ENCODE measurements at regions not wholly inside any gene's neighbourhood (a gene's known extent, or its start where the extent isn't known, plus 50 kb on each side); places are given as distances from the start of the nearest gene placed in this dataset.

GRCh38 chr4:10783351-10783750 is 98.8 kb upstream of the CLNK start:
- in situ Hi-C loops (cut with MboI) (no loop called here), intact Hi-C loops (cut with micrococcal nuclease) (no loop called here)
- no peaks in the 10 kb centered on the region for H3K9me1 ChIP-seq (ENCODE audit: control insufficient read depth, insufficient read depth, low read length)
- H3K4me3 ChIP-seq, result no peak overlapping the region
- H2AFZ ChIP-seq (ENCODE audit: low read depth, low read length), result no peak overlapping the region
- ATAC-seq, result no peak
- H3K4me2 ChIP-seq (ENCODE audit: insufficient read depth, low read length), result no peak overlapping the region
- 0% methylated on average over 3 of the region's 3 CpGs for WGBS (ENCODE audit: insufficient coverage, low coverage, missing lambda C conversion rate)
- no peak overlapping the region for H3K27ac ChIP-seq (ENCODE audit: extremely low read depth, low read depth, low read length)
- no TSS peak for BruUV-seq (replicated peaks)
- ChIA-PET POLR2A (no interaction called here), CTCF (ENCODE audit: low intra/inter-chr PET ratio) (no interaction called here)
- H4K20me1 ChIP-seq (replicated peaks; ENCODE audit: control insufficient read depth, insufficient read depth, low read length), result no peaks in the 10 kb centered on the region
- DNase-seq (ENCODE audit: extremely low read depth in 1 of 4, low spot score in 3 of 4), result no peak
- TF ChIP-seq LEF1 (IDR thresholded peaks at IDR 0.05), result no peak
- TF ChIP-seq CSDE1 (IDR thresholded peaks at IDR 0.05), result no peak
- TF ChIP-seq, protein P1, sequence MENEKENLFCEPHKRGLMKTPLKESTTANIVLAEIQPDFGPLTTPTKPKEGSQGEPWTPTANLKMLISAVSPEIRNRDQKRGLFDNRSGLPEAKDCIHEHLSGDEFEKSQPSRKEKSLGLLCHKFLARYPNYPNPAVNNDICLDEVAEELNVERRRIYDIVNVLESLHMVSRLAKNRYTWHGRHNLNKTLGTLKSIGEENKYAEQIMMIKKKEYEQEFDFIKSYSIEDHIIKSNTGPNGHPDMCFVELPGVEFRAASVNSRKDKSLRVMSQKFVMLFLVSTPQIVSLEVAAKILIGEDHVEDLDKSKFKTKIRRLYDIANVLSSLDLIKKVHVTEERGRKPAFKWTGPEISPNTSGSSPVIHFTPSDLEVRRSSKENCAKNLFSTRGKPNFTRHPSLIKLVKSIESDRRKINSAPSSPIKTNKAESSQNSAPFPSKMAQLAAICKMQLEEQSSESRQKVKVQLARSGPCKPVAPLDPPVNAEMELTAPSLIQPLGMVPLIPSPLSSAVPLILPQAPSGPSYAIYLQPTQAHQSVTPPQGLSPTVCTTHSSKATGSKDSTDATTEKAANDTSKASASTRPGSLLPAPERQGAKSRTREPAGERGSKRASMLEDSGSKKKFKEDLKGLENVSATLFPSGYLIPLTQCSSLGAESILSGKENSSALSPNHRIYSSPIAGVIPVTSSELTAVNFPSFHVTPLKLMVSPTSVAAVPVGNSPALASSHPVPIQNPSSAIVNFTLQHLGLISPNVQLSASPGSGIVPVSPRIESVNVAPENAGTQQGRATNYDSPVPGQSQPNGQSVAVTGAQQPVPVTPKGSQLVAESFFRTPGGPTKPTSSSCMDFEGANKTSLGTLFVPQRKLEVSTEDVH (IDR thresholded peaks at IDR 0.05; ENCODE audit: low read depth, partially characterized antibody), result no peak
- no peak for TF ChIP-seq ARID4B (CRISPR knock-in tag; IDR thresholded peaks at IDR 0.05)
- no peak for TF ChIP-seq NR2F6 (CRISPR knock-in tag; IDR thresholded peaks at IDR 0.05)
- no peak for TF ChIP-seq THRA (IDR thresholded peaks at IDR 0.05)
- TF ChIP-seq MBD2 (IDR thresholded peaks at IDR 0.05; ENCODE audit: borderline replicate concordance, low read depth), result no peak
- TF ChIP-seq, protein P2, sequence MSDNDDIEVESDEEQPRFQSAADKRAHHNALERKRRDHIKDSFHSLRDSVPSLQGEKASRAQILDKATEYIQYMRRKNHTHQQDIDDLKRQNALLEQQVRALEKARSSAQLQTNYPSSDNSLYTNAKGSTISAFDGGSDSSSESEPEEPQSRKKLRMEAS (CRISPR knock-in tag; IDR thresholded peaks at IDR 0.05), result no peak
- H3K9ac ChIP-seq (ENCODE audit: insufficient read depth in 1 of 2, low read depth in 2 of 2, low read length in 2 of 2), result no peak overlapping the region
- H3K9me3 ChIP-seq (replicated peaks; ENCODE audit: control insufficient read depth, insufficient read depth, low read depth, low read length), result no peaks in the 10 kb centered on the region; the same call in 1 of the 2 replicates
- H3K79me2 ChIP-seq (ENCODE audit: control insufficient read depth, insufficient read depth, low read length), result no peaks in the 10 kb centered on the region
- no peak for FAIRE-seq
- no peaks in the 10 kb centered on the region for H3K36me3 ChIP-seq (ENCODE audit: control insufficient read depth, insufficient read depth, low read length)
- no peaks in the 10 kb centered on the region for H3K4me1 ChIP-seq (replicated peaks in 1 of 2; ENCODE audit: control insufficient read depth in 2 of 2, insufficient read depth in 2 of 2, low read length in 2 of 2)
- no peaks in the 10 kb centered on the region for H3K27me3 ChIP-seq (ENCODE audit: control insufficient read depth in 2 of 2, insufficient read depth in 2 of 2, low read length in 2 of 2)
